HG03457 (cell line): ENCODE measurements at regions not wholly inside any gene's neighbourhood (a gene's known extent, or its start where the extent isn't known, plus 50 kb on each side); places are given as distances from the start of the nearest gene placed in this dataset.

Experiments
- ATAC-seq: cut with Tn5 transposase; IDR thresholded peaks from one replicate; pipeline ENCODE4 v1.9.1; 2021; ENCODE audit warnings: moderate number of reproducible peaks; ENCODE audit not compliant: unreplicated experiment

GRCh38 chr3:117898722-117899522 lies 1135.7 kb downstream of the IGSF11 start:
- ATAC-seq, result no peak

- ATAC-seq, result no peak
Observed at GRCh38 chr3:117903226-117903625, 1131.4 kb downstream of the IGSF11 start.

GRCh38 chr3:117910820-117911521 lies 1123.7 kb downstream of the IGSF11 start:
- no peak for ATAC-seq

- ATAC-seq, result no peak
Observed at GRCh38 chr3:117912352-117912751, 1122.3 kb downstream of the IGSF11 start.

GRCh38 chr3:117914540-117915100 lies 1120.0 kb downstream of the IGSF11 start:
- no peak for ATAC-seq

- no peak for ATAC-seq
Observed at GRCh38 chr3:117916839-117917238, 1117.8 kb downstream of the IGSF11 start.

- ATAC-seq, result no peak
Observed at GRCh38 chr3:117919621-117920020, 1115.0 kb downstream of the IGSF11 start.

- no peak for ATAC-seq
Observed at GRCh38 chr3:117920253-117920898, 1114.3 kb downstream of the IGSF11 start.

- no peak for ATAC-seq
Observed at GRCh38 chr3:117921411-117921810, 1113.2 kb downstream of the IGSF11 start.

GRCh38 chr3:117922039-117922438 lies 1112.6 kb downstream of the IGSF11 start:
- ATAC-seq, result no peak

GRCh38 chr3:117926819-117927218 lies 1107.8 kb downstream of the IGSF11 start:
- ATAC-seq, result no peak

- no peak for ATAC-seq
Observed at GRCh38 chr3:117927825-117928224, 1106.8 kb downstream of the IGSF11 start.

GRCh38 chr3:117928836-117929235 lies 1105.8 kb downstream of the IGSF11 start:
- ATAC-seq, result no peak

- ATAC-seq, result no peak
Observed at GRCh38 chr3:117932441-117932840, 1102.2 kb downstream of the IGSF11 start.

GRCh38 chr3:117936159-117936558 lies 1098.5 kb downstream of the IGSF11 start:
- ATAC-seq, result no peak

- no peak for ATAC-seq
Observed at GRCh38 chr3:117938974-117939373, 1095.7 kb downstream of the IGSF11 start.

GRCh38 chr3:117939425-117940027 lies 1095.1 kb downstream of the IGSF11 start:
- no peak for ATAC-seq

GRCh38 chr3:117941015-117941414 lies 1093.6 kb downstream of the IGSF11 start:
- ATAC-seq, result no peak

- no peak for ATAC-seq
Observed at GRCh38 chr3:117941756-117942155, 1092.9 kb downstream of the IGSF11 start.

GRCh38 chr3:117954131-117954530 lies 1080.5 kb downstream of the IGSF11 start:
- ATAC-seq, result no peak

- ATAC-seq, result no peak
Observed at GRCh38 chr3:117955196-117955595, 1079.5 kb downstream of the IGSF11 start.
